Gastroesophageal sphincter (tissue), 3 donors: ENCODE measurements at regions not wholly inside any gene's neighbourhood (a gene's known extent, or its start where the extent isn't known, plus 50 kb on each side); places are given as distances from the start of the nearest gene placed in this dataset.

ENCODE experiments used
- CTCF ChIP-seq, 4 experiments: fragments of 200-600 bp in 2 of 4; fragments of 450-650 bp in 2 of 4; sonication (generic) in 1 of 4; IDR thresholded peaks; one replicate each; pipeline ENCODE4 v1.5.1; 2017 to 2019; ENCODE audit warnings: antibody characterized with exemption in 4 of 4, mild to moderate bottlenecking in 2 of 4, moderate library complexity in 2 of 4
- POLR2A ChIP-seq, 2 donors: fragments of 450-650 bp; IDR thresholded peaks; one replicate each; pipeline ENCODE4 v1.6.1; 2017; ENCODE audit warnings: antibody characterized with exemption in 2 of 2, mild to moderate bottlenecking in 2 of 2, moderate library complexity in 1 of 2

GRCh38 chr14:53893374-53893773, 63.3 kb downstream of the BMP4 start:
- TF ChIP-seq CTCF (IDR thresholded peaks at IDR 0.05) (no peak), POLR2A (IDR thresholded peaks at IDR 0.05) (no peak)
